Lower lobe of right lung (tissue), 2 donors: ENCODE measurements at regions not wholly inside any gene's neighbourhood (a gene's known extent, or its start where the extent isn't known, plus 50 kb on each side); places are given as distances from the start of the nearest gene placed in this dataset.
A peak's percentile ranks its signal among the peaks of the same experiment; 100 is the strongest.

ENCODE experiments used
- ATAC-seq, 2 donors: fragments of 200-7000 bp; cut with Tn5 transposase; one replicate each; pipeline ENCODE4 v1.9.1; 2020 to 2022; ENCODE audit warnings: mild to moderate bottlenecking in 2 of 2, moderate library complexity in 2 of 2
- DNase-seq: peaks from one replicate; pipeline ENCODE4 v3.0.0-alpha.2; 2020
- H3K27ac ChIP-seq: fragments of 200-600 bp; one replicate; pipeline ENCODE4 v1.8.0; 2022
- H3K27me3 ChIP-seq: fragments of 200-600 bp; one replicate; pipeline ENCODE4 v1.8.0; 2022; ENCODE audit warnings: low read depth
- H3K36me3 ChIP-seq: fragments of 200-600 bp; one replicate; pipeline ENCODE4 v1.8.0; 2022; ENCODE audit warnings: mild to moderate bottlenecking
- H3K4me1 ChIP-seq: fragments of 200-600 bp; one replicate; pipeline ENCODE4 v1.8.0; 2022
- H3K4me3 ChIP-seq: fragments of 200-600 bp; one replicate; pipeline ENCODE4 v1.8.0; 2022; ENCODE audit warnings: mild to moderate bottlenecking
- H3K9me3 ChIP-seq: fragments of 200-600 bp; one replicate; pipeline ENCODE4 v1.8.0; 2022
- intact Hi-C: fragments of 100-400 bp; cut with DNase I; formaldehyde crosslinking; loops from one replicate; pipeline ENCODE4 v1.11.0; 2022
- TF ChIP-seq, protein P1 (sequence below): fragments of 200-600 bp; IDR thresholded peaks from one replicate; pipeline ENCODE4 v1.8.0; 2022; ENCODE audit warnings: antibody characterized with exemption, mild to moderate bottlenecking
- donor health status: DM: no; HTN: yes; CAD: no; lungs with severe emphysema.

DNA sequence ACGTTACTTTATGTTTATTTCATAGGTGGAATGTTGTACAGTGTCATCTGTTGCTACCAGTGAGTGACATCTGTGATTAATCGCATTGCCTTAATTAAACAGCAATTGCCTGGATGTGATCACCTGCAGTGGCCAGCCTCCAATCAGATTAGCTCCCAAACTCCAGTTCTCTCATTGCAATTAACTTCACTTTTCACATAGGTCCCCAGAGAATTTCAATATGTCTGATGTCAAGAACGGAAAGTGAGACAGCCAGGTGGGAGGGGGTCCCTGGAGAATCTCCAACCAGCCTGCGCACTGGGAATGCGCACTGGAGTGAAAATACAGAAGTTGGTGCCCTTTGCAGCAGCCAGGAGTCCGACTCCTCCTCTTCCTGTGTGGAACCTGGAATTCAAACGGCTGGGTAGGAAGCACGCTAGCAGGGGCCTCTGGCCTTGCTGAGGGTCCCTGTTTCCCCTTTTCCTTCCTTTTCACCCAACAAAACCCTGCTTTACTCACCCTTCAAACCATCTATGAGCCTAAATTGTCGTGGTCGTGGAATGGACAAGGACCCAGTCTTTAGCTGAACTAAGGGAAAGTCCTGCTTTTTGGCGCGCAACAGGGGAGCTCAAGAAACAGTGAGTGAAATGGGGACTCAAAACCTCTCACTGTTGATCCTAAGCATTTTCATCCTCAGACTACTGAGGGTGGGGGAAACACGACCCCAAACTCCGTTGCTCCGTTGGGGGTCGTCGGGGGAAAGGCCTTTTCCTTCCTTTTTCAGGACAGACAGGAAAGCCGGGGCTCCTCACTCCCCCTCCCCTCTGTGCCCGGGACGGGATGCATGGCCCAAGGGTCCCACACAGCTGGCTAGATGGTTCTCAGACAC lies 1355.5 kb upstream of the LRRTM3 start:
- TF ChIP-seq, protein P1, sequence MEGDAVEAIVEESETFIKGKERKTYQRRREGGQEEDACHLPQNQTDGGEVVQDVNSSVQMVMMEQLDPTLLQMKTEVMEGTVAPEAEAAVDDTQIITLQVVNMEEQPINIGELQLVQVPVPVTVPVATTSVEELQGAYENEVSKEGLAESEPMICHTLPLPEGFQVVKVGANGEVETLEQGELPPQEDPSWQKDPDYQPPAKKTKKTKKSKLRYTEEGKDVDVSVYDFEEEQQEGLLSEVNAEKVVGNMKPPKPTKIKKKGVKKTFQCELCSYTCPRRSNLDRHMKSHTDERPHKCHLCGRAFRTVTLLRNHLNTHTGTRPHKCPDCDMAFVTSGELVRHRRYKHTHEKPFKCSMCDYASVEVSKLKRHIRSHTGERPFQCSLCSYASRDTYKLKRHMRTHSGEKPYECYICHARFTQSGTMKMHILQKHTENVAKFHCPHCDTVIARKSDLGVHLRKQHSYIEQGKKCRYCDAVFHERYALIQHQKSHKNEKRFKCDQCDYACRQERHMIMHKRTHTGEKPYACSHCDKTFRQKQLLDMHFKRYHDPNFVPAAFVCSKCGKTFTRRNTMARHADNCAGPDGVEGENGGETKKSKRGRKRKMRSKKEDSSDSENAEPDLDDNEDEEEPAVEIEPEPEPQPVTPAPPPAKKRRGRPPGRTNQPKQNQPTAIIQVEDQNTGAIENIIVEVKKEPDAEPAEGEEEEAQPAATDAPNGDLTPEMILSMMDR, result no peak
- Histone ChIP-seq H3K36me3 (no peaks in the 10 kb centered on the region), H3K4me1 (no peaks in the 10 kb centered on the region), H3K4me3 (peak overlapping the region; percentile 46), H3K27me3 (no peaks in the 10 kb centered on the region), H3K27ac (no peak overlapping the region), H3K9me3 (no peaks in the 10 kb centered on the region)
- DNase-seq (peak; percentile 53), ATAC-seq (peak; percentile 85 to 89)
- intact Hi-C loops, result no loop called here

DNA sequence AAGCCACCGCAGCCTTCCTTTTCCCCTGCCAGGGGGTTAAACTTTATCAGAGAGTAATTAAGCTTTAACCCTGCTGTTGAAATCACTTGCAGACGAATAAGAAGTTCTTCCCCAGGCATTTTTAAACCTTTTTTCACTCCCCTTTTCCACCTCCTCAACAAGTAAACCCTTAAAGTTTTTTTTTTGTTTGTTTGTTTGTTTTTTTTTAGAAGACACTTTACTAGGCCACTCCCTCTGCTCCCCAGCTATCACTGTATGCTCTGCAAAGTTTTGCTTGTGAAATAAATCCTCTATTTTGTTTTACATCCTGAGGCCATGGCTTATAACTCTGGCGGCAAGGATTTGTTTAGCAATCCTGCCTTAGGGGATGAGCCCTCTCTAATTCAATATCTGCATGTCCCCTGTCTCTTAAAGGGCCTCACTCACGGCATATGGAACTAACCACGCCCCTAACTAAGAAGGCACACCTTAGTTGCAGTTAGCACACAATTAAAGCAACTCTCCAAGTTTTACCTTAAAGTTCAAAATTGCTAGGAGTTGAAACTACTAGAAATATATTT lies 1354.7 kb upstream of the LRRTM3 start:
- no peak for DNase-seq
- peak overlapping the region; percentile 46 for H3K4me3 ChIP-seq
- intact Hi-C loops, result no loop called here

DNA sequence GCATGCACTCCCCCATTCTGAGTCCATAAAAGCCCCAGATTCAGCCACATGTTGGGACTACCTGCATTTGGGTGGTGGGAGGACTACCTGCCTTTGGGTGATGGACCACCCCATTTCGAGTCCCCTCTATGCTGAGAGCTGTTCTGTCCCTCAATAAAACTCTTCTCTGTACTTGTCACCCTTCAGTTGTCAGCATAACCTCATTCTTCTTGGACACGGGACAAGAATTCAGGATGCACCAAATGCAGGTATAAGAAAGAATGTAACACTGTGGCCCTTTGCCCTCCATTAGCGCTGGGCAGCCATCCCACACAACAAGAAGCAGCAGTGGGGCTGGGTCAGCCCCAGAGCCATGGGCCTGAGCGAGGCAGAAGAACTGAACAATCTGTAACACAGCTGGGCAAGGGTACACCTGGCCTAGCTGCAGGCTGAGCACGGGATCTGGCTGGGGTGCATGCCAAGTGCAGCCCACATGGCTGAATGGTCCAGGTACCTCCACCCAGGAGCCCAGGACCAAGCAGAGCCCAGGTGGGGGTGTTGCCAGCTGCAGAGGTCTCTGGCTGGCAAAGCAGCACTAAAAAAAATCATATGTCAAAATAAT lies 1344.3 kb upstream of the LRRTM3 start:
- no peaks in the 10 kb centered on the region for H3K27me3 ChIP-seq
- no peak overlapping the region for H3K4me3 ChIP-seq
- intact Hi-C loops, result no loop called here
- TF ChIP-seq, protein P1, result no peak
- ATAC-seq (no peak), DNase-seq (no peak)
- no peaks in the 10 kb centered on the region for H3K36me3 ChIP-seq
- H3K27ac ChIP-seq, result no peak overlapping the region
- H3K9me3 ChIP-seq, result peaks cover 10% of the 10 kb centered on the region
- H3K4me1 ChIP-seq, result no peaks in the 10 kb centered on the region

More for the DNA sequence above, 1354.7 kb upstream of the LRRTM3 start:
- Histone ChIP-seq H3K9me3 (no peaks in the 10 kb centered on the region), H3K36me3 (no peaks in the 10 kb centered on the region), H3K27me3 (no peaks in the 10 kb centered on the region), H3K27ac (no peak overlapping the region), H3K4me1 (no peaks in the 10 kb centered on the region)
- peak in 1 of 2 donors; percentile 63 for ATAC-seq
- TF ChIP-seq, protein P1, result no peak

DNA sequence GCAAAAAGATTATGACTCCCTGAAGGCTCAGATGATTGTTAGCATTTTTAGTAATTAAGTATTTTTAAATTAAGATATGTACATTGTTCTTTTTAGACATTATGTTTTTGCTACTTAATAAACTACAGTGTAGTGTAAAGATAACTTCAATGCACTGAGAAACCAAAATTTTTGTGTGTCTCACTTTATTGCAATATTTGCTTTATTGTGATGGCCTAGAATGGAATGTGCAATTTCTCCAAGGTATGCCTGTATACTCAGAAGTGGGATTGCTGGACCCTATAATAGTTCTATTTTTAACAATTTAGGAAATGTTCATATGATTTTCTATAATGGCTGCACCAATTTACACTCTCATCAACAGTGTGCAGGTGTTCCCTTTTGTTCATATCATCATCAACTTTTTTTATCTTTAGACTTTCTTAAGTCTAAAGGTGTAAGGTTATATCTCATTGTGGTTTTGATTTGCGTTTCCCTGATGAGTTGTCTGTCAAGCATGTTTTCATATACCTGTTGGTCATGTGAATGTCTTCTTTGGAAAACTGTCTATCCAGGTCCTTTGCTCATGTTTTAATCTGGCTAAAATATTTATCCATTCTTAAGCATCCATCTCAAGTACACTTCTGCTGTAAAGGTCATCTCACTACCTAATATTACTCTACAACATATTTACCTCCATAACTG lies 1323.5 kb upstream of the LRRTM3 start:
- Histone ChIP-seq H3K4me1 (no peaks in the 10 kb centered on the region), H3K9me3 (no peaks in the 10 kb centered on the region), H3K27ac (no peak overlapping the region), H3K27me3 (no peaks in the 10 kb centered on the region), H3K36me3 (no peaks in the 10 kb centered on the region), H3K4me3 (no peak overlapping the region)
- intact Hi-C loops, result no loop called here
- ATAC-seq (no peak), DNase-seq (no peak)
- TF ChIP-seq, protein P1, result no peak

DNA sequence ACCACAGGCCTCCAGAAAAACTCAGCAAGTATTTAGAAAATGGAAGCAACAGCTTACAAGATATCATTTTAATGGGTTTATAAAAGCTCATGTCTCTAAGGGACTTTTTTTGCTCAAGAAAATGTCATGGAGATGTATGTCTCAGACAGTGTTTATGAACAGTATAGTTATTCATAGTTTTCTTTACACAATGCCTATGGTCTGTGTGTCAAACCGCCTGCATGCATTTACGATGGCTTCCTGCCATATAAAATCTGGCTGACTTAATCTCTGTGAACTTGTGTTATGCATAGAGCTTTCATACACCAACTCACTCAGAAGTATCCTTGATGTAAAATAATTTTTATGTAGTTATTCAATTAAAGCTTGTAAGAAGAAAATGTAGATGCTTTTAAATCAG lies 1314.2 kb upstream of the LRRTM3 start:
- ATAC-seq (no peak), DNase-seq (no peak)
- Histone ChIP-seq H3K4me1 (no peaks in the 10 kb centered on the region), H3K4me3 (no peak overlapping the region), H3K9me3 (peaks cover 16% of the 10 kb centered on the region), H3K36me3 (no peaks in the 10 kb centered on the region), H3K27ac (no peak overlapping the region), H3K27me3 (no peaks in the 10 kb centered on the region)
- intact Hi-C loops, result no loop called here
- TF ChIP-seq, protein P1, result no peak
